ENCODE measurements at regions not wholly inside any gene's neighbourhood (a gene's known extent, or its start where the extent isn't known, plus 50 kb on each side); places are given as distances from the start of the nearest gene placed in this dataset.
"Not testable (repeated sequence)": the region's sequence is repeated elsewhere in the genome, so short reads cannot be mapped to it uniquely, and the experiment has no call there.

DNA sequence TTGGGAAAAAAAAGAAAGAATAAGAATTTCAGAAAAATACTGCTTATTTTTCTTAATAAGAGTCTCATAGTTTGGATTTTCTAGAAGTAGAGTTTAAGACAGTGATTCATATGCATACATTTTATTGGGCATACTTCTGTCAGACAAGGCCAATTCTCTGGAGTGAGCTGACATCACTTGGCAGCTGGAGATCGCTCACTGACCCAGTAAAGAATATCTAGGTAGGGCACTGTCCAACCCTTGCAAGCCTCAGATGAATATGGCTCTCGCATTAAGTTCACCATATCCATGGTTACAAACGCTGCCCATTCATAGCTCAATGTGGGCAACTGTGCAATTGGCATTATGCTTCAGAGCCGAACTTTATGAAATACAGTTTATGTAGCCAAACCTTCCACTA, 117.9 kb upstream of the C1QTNF3 start:
- TF ChIP-seq, protein P1, sequence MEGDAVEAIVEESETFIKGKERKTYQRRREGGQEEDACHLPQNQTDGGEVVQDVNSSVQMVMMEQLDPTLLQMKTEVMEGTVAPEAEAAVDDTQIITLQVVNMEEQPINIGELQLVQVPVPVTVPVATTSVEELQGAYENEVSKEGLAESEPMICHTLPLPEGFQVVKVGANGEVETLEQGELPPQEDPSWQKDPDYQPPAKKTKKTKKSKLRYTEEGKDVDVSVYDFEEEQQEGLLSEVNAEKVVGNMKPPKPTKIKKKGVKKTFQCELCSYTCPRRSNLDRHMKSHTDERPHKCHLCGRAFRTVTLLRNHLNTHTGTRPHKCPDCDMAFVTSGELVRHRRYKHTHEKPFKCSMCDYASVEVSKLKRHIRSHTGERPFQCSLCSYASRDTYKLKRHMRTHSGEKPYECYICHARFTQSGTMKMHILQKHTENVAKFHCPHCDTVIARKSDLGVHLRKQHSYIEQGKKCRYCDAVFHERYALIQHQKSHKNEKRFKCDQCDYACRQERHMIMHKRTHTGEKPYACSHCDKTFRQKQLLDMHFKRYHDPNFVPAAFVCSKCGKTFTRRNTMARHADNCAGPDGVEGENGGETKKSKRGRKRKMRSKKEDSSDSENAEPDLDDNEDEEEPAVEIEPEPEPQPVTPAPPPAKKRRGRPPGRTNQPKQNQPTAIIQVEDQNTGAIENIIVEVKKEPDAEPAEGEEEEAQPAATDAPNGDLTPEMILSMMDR (IDR thresholded peaks at IDR 0.05; ENCODE audit: low read depth, low read length) = not testable (repeated sequence)
- not testable (repeated sequence) for TF ChIP-seq POLR2A (IDR thresholded peaks at IDR 0.05; ENCODE audit: extremely low read depth, insufficient read length); MYC (IDR thresholded peaks at IDR 0.05; ENCODE audit: low read depth, low read length)
- TF ChIP-seq, protein P2, sequence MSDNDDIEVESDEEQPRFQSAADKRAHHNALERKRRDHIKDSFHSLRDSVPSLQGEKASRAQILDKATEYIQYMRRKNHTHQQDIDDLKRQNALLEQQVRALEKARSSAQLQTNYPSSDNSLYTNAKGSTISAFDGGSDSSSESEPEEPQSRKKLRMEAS (IDR thresholded peaks at IDR 0.05; ENCODE audit: low read depth, low read length) = not testable (repeated sequence)
